ENCODE measurements at regions not wholly inside any gene's neighbourhood (a gene's known extent, or its start where the extent isn't known, plus 50 kb on each side); places are given as distances from the start of the nearest gene placed in this dataset.

GRCh38 chr6:81233990-81234389, 518.5 kb downstream of the TENT5A start:
- Histone ChIP-seq H3K9me3 (ENCODE audit: low read length) (no peaks in the 10 kb centered on the region), H3K4me3 (ENCODE audit: low read length) (no peak overlapping the region), H3K27ac (ENCODE audit: low read depth, low read length) (no peak overlapping the region), H3K4me1 (ENCODE audit: insufficient read depth, low read length) (no peaks in the 10 kb centered on the region), H3K27me3 (ENCODE audit: insufficient read depth, low read length, poor library complexity, severe bottlenecking) (no peaks in the 10 kb centered on the region), H3K36me3 (ENCODE audit: insufficient read depth, low read length) (no peaks in the 10 kb centered on the region)
- Mint-ChIP-seq H3K4me1 (no peaks in the 10 kb centered on the region), H3K36me3 (no peaks in the 10 kb centered on the region), H3K27ac (no peak overlapping the region), H3K4me3 (no peak overlapping the region), H3K9me3 (peaks cover 0 to 12% (median 0%) of the 10 kb centered on the region in 5 donors), H3K27me3 (no peaks in the 10 kb centered on the region)
- CTCF ChIA-PET = no interaction called here
- POLR2A ChIA-PET = no interaction called here
- DNase-seq = no peak

GRCh38 chr6:81228912-81229555, 523.4 kb downstream of the TENT5A start:
- ChIA-PET CTCF (no interaction called here), POLR2A (no interaction called here)
- Histone ChIP-seq H3K27ac (ENCODE audit: low read depth, low read length) (no peak overlapping the region), H3K4me3 (ENCODE audit: low read length) (no peak overlapping the region), H3K36me3 (ENCODE audit: insufficient read depth, low read length) (no peaks in the 10 kb centered on the region), H3K9me3 (ENCODE audit: low read length) (no peaks in the 10 kb centered on the region), H3K27me3 (ENCODE audit: insufficient read depth, low read length, poor library complexity, severe bottlenecking) (no peaks in the 10 kb centered on the region), H3K4me1 (ENCODE audit: insufficient read depth, low read length) (no peaks in the 10 kb centered on the region)
- H3K27ac Mint-ChIP-seq = no peak overlapping the region
- H3K36me3 Mint-ChIP-seq = no peaks in the 10 kb centered on the region
- peaks cover 0 to 20% (median 0%) of the 10 kb centered on the region in 5 donors for H3K9me3 Mint-ChIP-seq
- DNase-seq = no peak
- no peak overlapping the region for H3K4me3 Mint-ChIP-seq
- no peaks in the 10 kb centered on the region for H3K27me3 Mint-ChIP-seq
- H3K4me1 Mint-ChIP-seq = no peaks in the 10 kb centered on the region

DNA sequence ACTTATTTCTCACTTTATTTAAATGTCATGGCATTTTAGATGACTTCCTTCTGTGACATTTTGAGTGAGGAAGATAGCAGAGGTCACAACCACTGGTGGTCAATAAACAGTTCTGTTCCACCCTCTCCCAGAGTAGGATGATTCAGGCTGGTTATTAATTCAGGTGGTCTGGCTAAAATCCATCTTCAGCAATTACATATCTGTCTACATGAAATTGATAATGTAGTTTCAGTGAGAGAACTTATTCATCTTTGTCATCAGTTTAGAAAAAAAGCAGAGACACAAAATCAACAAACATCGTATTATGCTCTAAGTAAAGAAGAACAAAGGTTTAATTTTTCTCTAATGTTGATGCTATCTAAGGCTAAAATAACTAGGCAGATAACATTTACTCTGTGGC, 525.5 kb downstream of the TENT5A start:
- Histone ChIP-seq H3K4me3 (ENCODE audit: low read length) (no peak overlapping the region), H3K9me3 (ENCODE audit: low read length) (no peaks in the 10 kb centered on the region), H3K4me1 (ENCODE audit: insufficient read depth, low read length) (no peaks in the 10 kb centered on the region), H3K27ac (ENCODE audit: low read depth, low read length) (no peak overlapping the region), H3K27me3 (ENCODE audit: insufficient read depth, low read length, poor library complexity, severe bottlenecking) (no peaks in the 10 kb centered on the region), H3K36me3 (ENCODE audit: insufficient read depth, low read length) (no peaks in the 10 kb centered on the region)
- ChIA-PET CTCF (no interaction called here), POLR2A (no interaction called here)
- no peaks in the 10 kb centered on the region for H3K4me1 Mint-ChIP-seq
- H3K27ac Mint-ChIP-seq = no peak overlapping the region
- peaks cover 0 to 23% (median 0%) of the 10 kb centered on the region in 5 donors for H3K9me3 Mint-ChIP-seq
- no peaks in the 10 kb centered on the region for H3K36me3 Mint-ChIP-seq
- no peaks in the 10 kb centered on the region for H3K27me3 Mint-ChIP-seq
- no peak overlapping the region for H3K4me3 Mint-ChIP-seq
- DNase-seq = no peak

GRCh38 chr6:81216668-81217067, 535.8 kb downstream of the TENT5A start:
- H3K36me3 ChIP-seq (ENCODE audit: insufficient read depth, low read length) = no peaks in the 10 kb centered on the region
- Mint-ChIP-seq H3K4me3 (no peak overlapping the region), H3K27me3 (peaks cover 0 to under 1% of the 10 kb centered on the region in 2 donors), H3K4me1 (no peaks in the 10 kb centered on the region), H3K36me3 (no peaks in the 10 kb centered on the region), H3K27ac (no peak overlapping the region), H3K9me3 (peaks cover 4 to 28% (median 7%) of the 10 kb centered on the region in 5 donors)
- H3K9me3 ChIP-seq (ENCODE audit: low read length) = no peaks in the 10 kb centered on the region
- POLR2A ChIA-PET = no interaction called here
- CTCF ChIA-PET = no interaction called here
- no peak overlapping the region for H3K4me3 ChIP-seq (ENCODE audit: low read length)
- DNase-seq = no peak
- no peak overlapping the region for H3K27ac ChIP-seq (ENCODE audit: low read depth, low read length)
- H3K27me3 ChIP-seq (ENCODE audit: insufficient read depth, low read length, poor library complexity, severe bottlenecking) = no peaks in the 10 kb centered on the region
- no peaks in the 10 kb centered on the region for H3K4me1 ChIP-seq (ENCODE audit: insufficient read depth, low read length)

DNA sequence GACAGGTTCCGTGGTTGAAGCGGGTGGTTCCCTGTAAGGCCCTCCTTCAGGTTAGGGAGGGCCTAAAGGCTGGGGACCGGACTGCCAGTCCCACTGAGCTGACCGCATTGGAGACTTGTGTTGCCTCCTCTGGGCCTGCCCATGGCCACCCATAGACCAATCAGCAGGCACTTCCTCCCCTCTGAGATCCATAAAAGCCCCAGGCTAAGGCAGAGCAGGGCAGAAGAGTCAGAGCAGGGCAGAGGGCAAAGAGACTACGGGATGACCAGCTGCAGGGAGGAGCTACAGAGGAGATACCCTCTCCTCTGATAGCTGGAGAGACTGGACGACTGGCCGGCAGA, 537.4 kb downstream of the TENT5A start:
- no peak for DNase-seq

GRCh38 chr6:81214414-81215091, 537.9 kb downstream of the TENT5A start:
- POLR2A ChIA-PET = no interaction called here
- Histone ChIP-seq H3K9me3 (ENCODE audit: low read length) (no peaks in the 10 kb centered on the region), H3K27me3 (ENCODE audit: insufficient read depth, low read length, poor library complexity, severe bottlenecking) (no peaks in the 10 kb centered on the region), H3K27ac (ENCODE audit: low read depth, low read length) (no peak overlapping the region), H3K4me3 (ENCODE audit: low read length) (no peak overlapping the region), H3K36me3 (ENCODE audit: insufficient read depth, low read length) (no peaks in the 10 kb centered on the region), H3K4me1 (ENCODE audit: insufficient read depth, low read length) (no peaks in the 10 kb centered on the region)
- Mint-ChIP-seq H3K27ac (no peak overlapping the region), H3K9me3 (peaks cover 4 to 23% (median 7%) of the 10 kb centered on the region in 5 donors), H3K27me3 (peaks cover 0 to 2% of the 10 kb centered on the region in 2 donors), H3K4me3 (no peak overlapping the region), H3K36me3 (no peaks in the 10 kb centered on the region), H3K4me1 (no peaks in the 10 kb centered on the region)
- DNase-seq = no peak
- CTCF ChIA-PET = no interaction called here

More for the DNA sequence above, 537.4 kb downstream of the TENT5A start:
- Histone ChIP-seq H3K4me1 (ENCODE audit: insufficient read depth, low read length) (no peaks in the 10 kb centered on the region), H3K27me3 (ENCODE audit: insufficient read depth, low read length, poor library complexity, severe bottlenecking) (no peaks in the 10 kb centered on the region), H3K9me3 (ENCODE audit: low read length) (no peaks in the 10 kb centered on the region), H3K36me3 (ENCODE audit: insufficient read depth, low read length) (no peaks in the 10 kb centered on the region), H3K27ac (ENCODE audit: low read depth, low read length) (no peak overlapping the region), H3K4me3 (ENCODE audit: low read length) (no peak overlapping the region)
- H3K4me1 Mint-ChIP-seq = no peaks in the 10 kb centered on the region
- H3K9me3 Mint-ChIP-seq = peaks cover 4 to 25% (median 7%) of the 10 kb centered on the region in 5 donors
- peaks cover 0 to 2% of the 10 kb centered on the region in 2 donors for H3K27me3 Mint-ChIP-seq
- ChIA-PET POLR2A (no interaction called here), CTCF (no interaction called here)
- H3K36me3 Mint-ChIP-seq = no peaks in the 10 kb centered on the region
- no peak overlapping the region for H3K27ac Mint-ChIP-seq
- H3K4me3 Mint-ChIP-seq = no peak overlapping the region

DNA sequence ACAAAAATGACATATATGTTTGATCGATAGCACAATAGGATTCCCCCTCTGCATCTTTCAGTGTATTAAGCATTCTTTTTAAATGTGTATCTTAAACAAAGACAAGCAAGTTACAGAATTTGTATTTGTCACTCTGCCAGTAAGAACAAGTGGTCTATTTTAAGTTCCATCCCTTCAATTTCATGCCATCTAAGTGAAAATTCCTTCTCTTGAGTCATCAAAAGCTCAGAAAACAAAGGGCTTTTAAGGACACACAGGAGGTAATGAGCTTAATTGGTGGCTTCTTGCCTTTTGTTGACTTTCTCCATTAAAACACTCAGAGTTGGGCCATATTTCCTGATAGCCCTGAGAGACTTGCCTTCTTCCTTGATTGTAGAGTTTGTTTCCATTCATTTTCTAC, 547.8 kb downstream of the TENT5A start:
- POLR2A ChIA-PET = no interaction called here
- no peaks in the 10 kb centered on the region for H3K9me3 ChIP-seq (ENCODE audit: low read length)
- H3K4me1 ChIP-seq (ENCODE audit: insufficient read depth, low read length) = no peaks in the 10 kb centered on the region
- no peaks in the 10 kb centered on the region for H3K36me3 ChIP-seq (ENCODE audit: insufficient read depth, low read length)
- CTCF ChIA-PET = no interaction called here
- H3K4me3 Mint-ChIP-seq = no peak overlapping the region
- H3K27me3 ChIP-seq (ENCODE audit: insufficient read depth, low read length, poor library complexity, severe bottlenecking) = no peaks in the 10 kb centered on the region
- H3K4me3 ChIP-seq (ENCODE audit: low read length) = no peak overlapping the region
- no peaks in the 10 kb centered on the region for H3K27me3 Mint-ChIP-seq
- no peaks in the 10 kb centered on the region for H3K4me1 Mint-ChIP-seq
- no peak for DNase-seq
- H3K36me3 Mint-ChIP-seq = no peaks in the 10 kb centered on the region
- H3K27ac Mint-ChIP-seq = no peak overlapping the region
- H3K9me3 Mint-ChIP-seq = peaks cover 0 to 11% (median 3%) of the 10 kb centered on the region in 5 donors
- H3K27ac ChIP-seq (ENCODE audit: low read depth, low read length) = no peak overlapping the region

DNA sequence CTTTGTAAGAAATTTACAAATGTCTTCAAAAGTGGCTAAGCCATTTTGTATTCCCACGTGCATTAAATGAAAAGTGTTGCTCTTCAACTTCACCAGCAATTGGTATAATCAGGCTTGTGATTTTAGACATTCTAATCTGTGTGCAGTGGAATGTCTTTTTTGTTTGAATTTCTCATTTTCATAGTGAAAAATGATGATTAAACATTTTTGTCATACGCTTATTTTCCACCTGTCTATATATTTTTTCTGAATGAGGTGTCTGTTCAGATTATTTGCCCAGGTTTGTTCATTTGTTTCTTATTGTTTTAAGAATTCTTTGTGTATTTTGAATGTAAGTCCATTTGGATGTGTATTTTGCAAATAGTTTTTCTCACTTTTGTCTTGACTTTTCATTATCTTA, 558.1 kb downstream of the TENT5A start:
- Histone ChIP-seq H3K36me3 (ENCODE audit: insufficient read depth, low read length) (no peaks in the 10 kb centered on the region), H3K4me1 (ENCODE audit: insufficient read depth, low read length) (no peaks in the 10 kb centered on the region), H3K4me3 (ENCODE audit: low read length) (no peak overlapping the region), H3K9me3 (ENCODE audit: low read length) (no peaks in the 10 kb centered on the region), H3K27ac (ENCODE audit: low read depth, low read length) (no peak overlapping the region), H3K27me3 (ENCODE audit: insufficient read depth, low read length, poor library complexity, severe bottlenecking) (no peaks in the 10 kb centered on the region)
- Mint-ChIP-seq H3K27ac (no peak overlapping the region), H3K9me3 (peaks cover 0 to 27% (median 8%) of the 10 kb centered on the region in 5 donors), H3K36me3 (no peaks in the 10 kb centered on the region), H3K4me1 (no peaks in the 10 kb centered on the region), H3K27me3 (no peaks in the 10 kb centered on the region), H3K4me3 (no peak overlapping the region)
- POLR2A ChIA-PET = no interaction called here
- no peak for DNase-seq
- CTCF ChIA-PET = no interaction called here

Data from CD8-positive, alpha-beta memory T cell (primary cell).